K562 (cell line): ENCODE measurements at regions not wholly inside any gene's neighbourhood (a gene's known extent, or its start where the extent isn't known, plus 50 kb on each side); places are given as distances from the start of the nearest gene placed in this dataset.

ENCODE experiments used
- HCFC1 ChIP-seq: IDR thresholded peaks from 2 replicates; pipeline ENCODE4 v1.6.1; 2012; ENCODE audit warnings: low read depth, low read length, improper control_type of control experiment
- TF ChIP-seq, protein P1 (sequence below), 2 experiments: fragments of 450-650 bp; IDR thresholded peaks; 2 replicates each; pipeline ENCODE4 v1.6.1; 2016; ENCODE audit warnings: mild to moderate bottlenecking in 2 of 2, borderline replicate concordance in 1 of 2, low read depth in 1 of 2, moderate library complexity in 1 of 2
- TF ChIP-seq, protein P2 (sequence below), 2 experiments: fragments of 450-650 bp in 1 of 2; sonication (generic) in 1 of 2; formaldehyde crosslinking; conservative IDR thresholded peaks; 2 replicates each; pipeline versions ENCODE4 v1.4.0 to v1.8.1; 2020 to 2022; ENCODE audit warnings: mild to moderate bottlenecking in 1 of 2, missing genetic modification reagents in 1 of 2

DNA sequence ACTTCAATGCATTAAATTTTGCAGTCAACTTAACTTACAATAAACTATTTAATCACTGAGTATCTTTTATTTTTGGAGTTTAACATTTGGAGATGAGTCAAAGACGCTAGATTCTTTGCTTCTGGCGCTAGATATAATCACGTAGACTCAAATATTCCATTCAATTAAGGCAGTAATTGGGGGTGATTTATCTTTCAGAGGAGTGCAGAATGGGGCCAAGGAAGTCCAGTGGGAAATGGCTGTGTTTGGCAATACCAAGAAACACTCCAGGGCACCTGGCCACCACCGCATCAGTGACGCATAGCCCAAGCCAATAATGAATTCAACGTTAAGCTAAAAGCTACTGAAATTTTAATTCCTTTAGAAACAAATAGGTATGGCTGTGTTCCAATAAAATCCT, 81.2 kb downstream of the PHAX start (continued):
- TF ChIP-seq, protein P1, sequence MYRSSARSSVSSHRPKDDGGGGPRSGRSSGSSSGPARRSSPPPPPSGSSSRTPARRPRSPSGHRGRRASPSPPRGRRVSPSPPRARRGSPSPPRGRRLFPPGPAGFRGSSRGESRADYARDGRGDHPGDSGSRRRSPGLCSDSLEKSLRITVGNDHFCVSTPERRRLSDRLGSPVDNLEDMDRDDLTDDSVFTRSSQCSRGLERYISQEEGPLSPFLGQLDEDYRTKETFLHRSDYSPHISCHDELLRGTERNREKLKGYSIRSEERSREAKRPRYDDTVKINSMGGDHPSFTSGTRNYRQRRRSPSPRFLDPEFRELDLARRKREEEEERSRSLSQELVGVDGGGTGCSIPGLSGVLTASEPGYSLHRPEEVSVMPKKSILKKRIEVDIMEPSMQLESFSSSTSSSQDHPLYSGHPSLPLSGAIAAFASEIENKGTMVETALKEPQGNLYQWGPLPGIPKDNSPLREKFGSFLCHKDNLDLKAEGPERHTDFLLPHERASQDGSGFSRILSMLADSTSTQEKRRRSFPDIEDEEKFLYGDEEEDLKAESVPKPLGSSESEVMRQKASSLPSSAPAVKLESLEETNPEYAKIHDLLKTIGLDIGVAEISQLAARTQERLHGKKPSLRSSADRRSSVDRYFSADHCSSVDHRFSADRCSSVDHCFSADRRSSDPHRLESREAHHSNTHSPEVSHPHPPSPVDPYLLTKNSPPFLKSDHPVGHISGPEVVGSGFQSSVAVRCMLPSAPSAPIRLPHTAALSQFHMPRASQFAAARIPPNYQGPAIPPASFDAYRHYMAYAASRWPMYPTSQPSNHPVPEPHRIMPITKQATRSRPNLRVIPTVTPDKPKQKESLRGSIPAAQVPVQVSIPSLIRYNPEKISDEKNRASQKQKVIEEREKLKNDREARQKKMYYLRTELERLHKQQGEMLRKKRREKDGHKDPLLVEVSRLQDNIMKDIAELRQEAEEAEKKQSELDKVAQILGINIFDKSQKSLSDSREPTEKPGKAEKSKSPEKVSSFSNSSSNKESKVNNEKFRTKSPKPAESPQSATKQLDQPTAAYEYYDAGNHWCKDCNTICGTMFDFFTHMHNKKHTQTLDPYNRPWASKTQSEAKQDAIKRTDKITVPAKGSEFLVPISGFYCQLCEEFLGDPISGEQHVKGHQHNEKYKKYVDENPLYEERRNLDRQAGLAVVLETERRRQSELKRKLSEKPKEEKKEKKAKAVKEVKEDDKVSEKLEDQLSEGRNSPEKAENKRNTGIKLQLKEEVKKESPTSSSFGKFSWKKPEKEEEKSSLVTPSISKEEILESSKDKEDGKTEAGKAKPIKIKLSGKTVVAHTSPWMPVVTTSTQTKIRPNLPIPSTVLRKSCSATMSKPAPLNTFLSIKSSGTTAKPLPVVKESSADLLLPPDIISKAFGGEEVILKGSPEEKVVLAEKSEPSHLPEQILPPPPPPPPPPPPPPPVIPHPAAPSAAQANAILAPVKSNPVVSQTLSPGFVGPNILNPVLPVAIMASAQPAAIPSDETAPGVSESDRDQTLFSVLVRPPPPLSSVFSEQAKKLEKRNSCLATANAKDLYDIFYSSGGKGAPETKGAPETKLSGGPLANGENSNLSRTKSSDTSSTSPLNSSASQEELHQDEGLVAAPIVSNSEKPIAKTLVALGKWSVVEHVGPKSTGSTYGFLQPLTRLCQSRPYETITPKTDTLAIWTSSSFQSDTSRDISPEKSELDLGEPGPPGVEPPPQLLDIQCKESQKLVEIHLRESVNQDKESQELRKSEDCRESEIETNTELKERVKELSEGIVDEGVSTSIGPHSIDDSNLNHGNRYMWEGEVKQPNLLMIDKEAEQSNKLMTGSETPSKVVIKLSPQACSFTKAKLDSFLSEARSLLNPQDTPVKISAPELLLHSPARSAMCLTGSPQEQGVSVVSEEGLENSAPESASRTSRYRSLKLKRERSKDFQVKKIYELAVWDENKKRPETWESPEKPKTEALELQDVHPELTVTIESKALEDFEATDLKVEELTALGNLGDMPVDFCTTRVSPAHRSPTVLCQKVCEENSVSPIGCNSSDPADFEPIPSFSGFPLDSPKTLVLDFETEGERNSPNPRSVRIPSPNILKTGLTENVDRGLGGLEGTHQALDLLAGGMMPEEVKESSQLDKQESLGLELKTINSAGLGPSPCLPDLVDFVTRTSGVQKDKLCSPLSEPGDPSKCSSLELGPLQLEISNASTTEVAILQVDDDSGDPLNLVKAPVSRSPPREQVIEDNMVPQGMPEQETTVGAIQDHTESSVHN (IDR thresholded peaks at IDR 0.05; ENCODE audit: borderline replicate concordance in 1 of 2, low read depth in 1 of 2), result no peak
- TF ChIP-seq HCFC1, result no peak
- TF ChIP-seq, protein P2, sequence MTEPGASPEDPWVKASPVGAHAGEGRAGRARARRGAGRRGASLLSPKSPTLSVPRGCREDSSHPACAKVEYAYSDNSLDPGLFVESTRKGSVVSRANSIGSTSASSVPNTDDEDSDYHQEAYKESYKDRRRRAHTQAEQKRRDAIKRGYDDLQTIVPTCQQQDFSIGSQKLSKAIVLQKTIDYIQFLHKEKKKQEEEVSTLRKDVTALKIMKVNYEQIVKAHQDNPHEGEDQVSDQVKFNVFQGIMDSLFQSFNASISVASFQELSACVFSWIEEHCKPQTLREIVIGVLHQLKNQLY (CRISPR knock-in tag; conservative IDR thresholded peaks at IDR 0.05), result no peak
